MCF 10A (cell line): ENCODE measurements at regions not wholly inside any gene's neighbourhood (a gene's known extent, or its start where the extent isn't known, plus 50 kb on each side); places are given as distances from the start of the nearest gene placed in this dataset.

Experiments
- BruUV-seq: library from RNA; stranded (reverse); fragments of 400-500 nt; replicated peaks from 2 replicates; lab custom pipeline; 2021; lab: Mats Ljungman, UMichigan
- CTCF ChIA-PET: fragments of 300-600 bp; sonication (Branson Sonifier 250); formaldehyde crosslinking; extraction: SDS; loops from one replicate; lab custom pipeline; 2021; ENCODE audit warnings: antibody characterized with exemption, inconsistent platforms; lab: Yijun Ruan, JAX
- POLR2A ChIA-PET: fragments of 300-600, 350-650 bp; sonication (Branson Sonifier 250); formaldehyde crosslinking; extraction: SDS; loops from one replicate; lab custom pipeline; 2020; ENCODE audit warnings: antibody characterized with exemption, inconsistent platforms; lab: Yijun Ruan, JAX
- DNase-seq: peaks from one replicate; pipeline ENCODE4 v3.0.0-alpha.2; 2018; ENCODE audit not compliant: unreplicated experiment
- H3K27ac Mint-ChIP-seq: one replicate; pipeline ENCODE4 v1.8.0; 2022; ENCODE audit warnings: mild to moderate bottlenecking, low read depth, mixed read lengths; ENCODE audit not compliant: unreplicated experiment
- H3K27me3 Mint-ChIP-seq: one replicate; pipeline ENCODE4 v1.8.0; 2022; ENCODE audit warnings: mixed read lengths; ENCODE audit not compliant: insufficient read depth, unreplicated experiment
- H3K36me3 Mint-ChIP-seq: one replicate; pipeline ENCODE4 v1.8.0; 2022; ENCODE audit warnings: mild to moderate bottlenecking, moderate library complexity, mixed read lengths; ENCODE audit not compliant: insufficient read depth, unreplicated experiment
- H3K4me1 Mint-ChIP-seq: one replicate; pipeline ENCODE4 v1.8.0; 2022; ENCODE audit warnings: mixed read lengths; ENCODE audit not compliant: insufficient read depth, unreplicated experiment
- H3K4me3 Mint-ChIP-seq: one replicate; pipeline ENCODE4 v1.8.0; 2022; ENCODE audit warnings: mild to moderate bottlenecking, moderate library complexity, mixed read lengths; ENCODE audit not compliant: unreplicated experiment
- H3K9me3 Mint-ChIP-seq: one replicate; pipeline ENCODE4 v1.8.0; 2022; ENCODE audit warnings: mixed read lengths; ENCODE audit not compliant: unreplicated experiment
- intact Hi-C: fragments of 100-400 bp; cut with micrococcal nuclease; formaldehyde crosslinking; loops from 2 replicates; pipeline ENCODE4 v1.14.1; 2022
- TF ChIP-seq, protein P1 (sequence below): fragments of 200-600 bp; IDR thresholded peaks from one replicate; pipeline ENCODE4 v1.8.0; 2022; ENCODE audit warnings: antibody characterized with exemption, mild to moderate bottlenecking; ENCODE audit not compliant: unreplicated experiment

DNA sequence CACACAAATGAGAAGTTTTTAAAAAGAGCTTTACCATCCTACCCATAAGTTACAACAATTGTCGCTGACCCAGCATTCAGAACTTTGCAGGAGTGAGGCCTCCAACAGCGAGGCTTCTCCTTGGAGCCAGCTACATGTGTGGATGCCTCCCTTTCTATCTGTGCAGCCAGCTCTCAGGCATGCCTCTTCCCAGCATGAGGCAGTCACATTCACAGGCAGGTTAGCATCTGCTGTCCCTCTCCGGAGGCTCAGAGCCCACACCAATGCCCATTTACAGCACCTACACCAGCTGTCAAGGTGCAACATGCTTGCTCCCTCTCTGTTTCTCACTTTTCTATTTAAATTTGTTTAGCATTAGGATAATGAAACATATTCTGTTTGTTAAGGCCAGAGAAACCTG lies 278.7 kb upstream of the PODXL start:
- CTCF ChIA-PET, result interaction anchor here (2.5 kb wide), 1 partner anchor 24 kb away, joined by 14 read pairs; no protein-coding TSS in a partner anchor
- H3K36me3 Mint-ChIP-seq, result peaks cover 6% of the 10 kb centered on the region
- H3K4me3 Mint-ChIP-seq, result no peak overlapping the region
- no peaks in the 10 kb centered on the region for H3K9me3 Mint-ChIP-seq
- no TSS peak for BruUV-seq
- POLR2A ChIA-PET, result no interaction called here
- H3K27ac Mint-ChIP-seq, result no peak overlapping the region
- DNase-seq, result no peak
- TF ChIP-seq, protein P1, sequence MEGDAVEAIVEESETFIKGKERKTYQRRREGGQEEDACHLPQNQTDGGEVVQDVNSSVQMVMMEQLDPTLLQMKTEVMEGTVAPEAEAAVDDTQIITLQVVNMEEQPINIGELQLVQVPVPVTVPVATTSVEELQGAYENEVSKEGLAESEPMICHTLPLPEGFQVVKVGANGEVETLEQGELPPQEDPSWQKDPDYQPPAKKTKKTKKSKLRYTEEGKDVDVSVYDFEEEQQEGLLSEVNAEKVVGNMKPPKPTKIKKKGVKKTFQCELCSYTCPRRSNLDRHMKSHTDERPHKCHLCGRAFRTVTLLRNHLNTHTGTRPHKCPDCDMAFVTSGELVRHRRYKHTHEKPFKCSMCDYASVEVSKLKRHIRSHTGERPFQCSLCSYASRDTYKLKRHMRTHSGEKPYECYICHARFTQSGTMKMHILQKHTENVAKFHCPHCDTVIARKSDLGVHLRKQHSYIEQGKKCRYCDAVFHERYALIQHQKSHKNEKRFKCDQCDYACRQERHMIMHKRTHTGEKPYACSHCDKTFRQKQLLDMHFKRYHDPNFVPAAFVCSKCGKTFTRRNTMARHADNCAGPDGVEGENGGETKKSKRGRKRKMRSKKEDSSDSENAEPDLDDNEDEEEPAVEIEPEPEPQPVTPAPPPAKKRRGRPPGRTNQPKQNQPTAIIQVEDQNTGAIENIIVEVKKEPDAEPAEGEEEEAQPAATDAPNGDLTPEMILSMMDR, result no peak
- H3K4me1 Mint-ChIP-seq, result no peaks in the 10 kb centered on the region
- intact Hi-C loops, result no loop called here
- peaks cover 9% of the 10 kb centered on the region for H3K27me3 Mint-ChIP-seq

DNA sequence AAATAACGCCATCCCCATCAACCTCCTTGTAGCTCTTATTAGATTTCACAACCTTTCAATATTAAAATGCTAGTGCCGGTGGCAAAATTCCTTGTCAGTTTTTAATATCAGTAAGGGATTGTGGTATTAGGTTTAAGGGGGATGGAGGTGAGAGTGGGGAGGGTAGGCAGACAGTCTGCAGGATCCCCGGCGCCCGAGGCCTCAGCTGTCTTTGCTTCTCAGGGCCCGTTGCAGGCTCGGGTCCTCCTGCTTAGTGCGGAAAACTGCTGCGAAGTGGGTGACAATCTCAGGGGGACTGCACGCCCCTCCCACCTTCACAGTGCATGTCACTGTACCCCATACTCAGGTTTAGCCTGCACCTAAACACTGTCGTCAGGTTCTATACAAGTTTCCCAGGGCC lies 274.3 kb upstream of the PODXL start:
- BruUV-seq, result no TSS peak
- Mint-ChIP-seq H3K27me3 (no peaks in the 10 kb centered on the region), H3K36me3 (peaks cover 6% of the 10 kb centered on the region), H3K9me3 (no peaks in the 10 kb centered on the region), H3K4me3 (no peak overlapping the region), H3K27ac (no peak overlapping the region), H3K4me1 (no peaks in the 10 kb centered on the region)
- TF ChIP-seq, protein P1, result no peak
- intact Hi-C loops, result no loop called here
- ChIA-PET POLR2A (no interaction called here), CTCF (interaction anchor here (0.6 to 0.9 kb wide), 2 partner anchors 29 to 248 kb away, joined by 3 to 4 read pairs; no protein-coding TSS in a partner anchor)
- DNase-seq, result no peak

DNA sequence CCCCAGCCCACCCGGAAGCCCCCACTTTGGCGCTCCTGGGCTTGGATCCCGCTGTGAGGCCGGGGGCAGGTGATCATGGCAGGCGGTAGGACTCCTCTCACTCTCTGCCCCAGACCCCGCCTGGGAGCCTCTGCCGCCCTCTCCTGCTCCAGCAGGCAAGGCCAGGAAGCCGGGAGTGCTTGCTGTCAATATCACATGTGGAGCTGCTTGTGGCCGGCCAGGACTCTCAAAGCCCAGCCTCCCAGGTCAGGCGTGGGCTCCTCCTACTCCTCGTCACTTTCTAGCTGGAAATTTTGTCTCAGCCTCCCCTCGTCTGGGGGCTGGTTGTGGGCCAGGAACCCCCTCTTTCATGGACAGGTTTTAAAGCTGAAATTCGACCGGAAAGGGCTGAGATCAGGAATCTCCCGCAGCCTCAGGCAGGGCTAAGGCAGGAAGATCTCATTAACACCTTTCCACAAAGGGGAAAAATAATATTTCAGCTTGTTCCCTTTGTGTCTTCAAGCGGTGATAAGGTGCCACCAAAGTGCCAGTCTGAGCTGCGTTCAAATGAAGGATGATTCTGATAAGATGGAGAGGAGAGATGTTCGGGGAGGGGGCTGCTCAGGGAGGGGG lies 273.6 kb upstream of the PODXL start:
- TF ChIP-seq, protein P1, result no peak
- H3K27ac Mint-ChIP-seq, result no peak overlapping the region
- intact Hi-C loops, result no loop called here
- no peak for DNase-seq
- H3K9me3 Mint-ChIP-seq, result no peaks in the 10 kb centered on the region
- no peaks in the 10 kb centered on the region for H3K27me3 Mint-ChIP-seq
- ChIA-PET CTCF (interaction anchor here (0.6 to 0.9 kb wide), 2 partner anchors 29 to 249 kb away, joined by 3 to 4 read pairs; no protein-coding TSS in a partner anchor), POLR2A (no interaction called here)
- H3K4me1 Mint-ChIP-seq, result no peaks in the 10 kb centered on the region
- BruUV-seq, result no TSS peak
- peaks cover 6% of the 10 kb centered on the region for H3K36me3 Mint-ChIP-seq
- H3K4me3 Mint-ChIP-seq, result no peak overlapping the region

DNA sequence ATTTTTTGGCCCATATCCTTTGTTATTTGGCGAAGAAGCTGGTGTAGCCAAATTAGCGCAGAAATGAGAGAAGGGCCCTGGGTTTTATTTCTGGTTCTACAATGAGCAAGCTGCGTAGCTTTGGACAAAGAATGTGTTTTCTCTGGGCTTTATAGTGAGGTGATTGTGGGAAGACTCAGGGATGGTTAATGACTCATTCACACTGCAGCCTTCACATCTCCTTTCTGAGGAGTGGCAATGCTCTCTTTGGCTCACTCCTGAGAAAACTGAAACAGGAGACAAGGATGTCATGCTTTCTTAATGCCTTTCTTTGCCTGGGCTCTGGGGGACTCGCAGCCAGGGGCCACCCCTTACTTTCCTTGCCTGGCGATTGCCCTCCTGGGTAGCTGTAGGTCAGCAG lies 271.0 kb upstream of the PODXL start:
- no peak overlapping the region for H3K4me3 Mint-ChIP-seq
- POLR2A ChIA-PET, result interaction anchor here (1.0 kb wide), 1 partner anchor 20 kb away, joined by 3 read pairs; no protein-coding TSS in a partner anchor
- no TSS peak for BruUV-seq
- no peak overlapping the region for H3K27ac Mint-ChIP-seq
- CTCF ChIA-PET, result interaction anchor here (0.5 kb wide), 1 partner anchor 72 kb away, joined by 3 read pairs; no protein-coding TSS in a partner anchor
- H3K9me3 Mint-ChIP-seq, result no peaks in the 10 kb centered on the region
- TF ChIP-seq, protein P1, result no peak
- peaks cover 6% of the 10 kb centered on the region for H3K36me3 Mint-ChIP-seq
- H3K4me1 Mint-ChIP-seq, result no peaks in the 10 kb centered on the region
- no peaks in the 10 kb centered on the region for H3K27me3 Mint-ChIP-seq
- intact Hi-C loops, result no loop called here
- DNase-seq, result no peak
